ENCODE measurements at regions not wholly inside any gene's neighbourhood (a gene's known extent, or its start where the extent isn't known, plus 50 kb on each side); places are given as distances from the start of the nearest gene placed in this dataset.

DNA sequence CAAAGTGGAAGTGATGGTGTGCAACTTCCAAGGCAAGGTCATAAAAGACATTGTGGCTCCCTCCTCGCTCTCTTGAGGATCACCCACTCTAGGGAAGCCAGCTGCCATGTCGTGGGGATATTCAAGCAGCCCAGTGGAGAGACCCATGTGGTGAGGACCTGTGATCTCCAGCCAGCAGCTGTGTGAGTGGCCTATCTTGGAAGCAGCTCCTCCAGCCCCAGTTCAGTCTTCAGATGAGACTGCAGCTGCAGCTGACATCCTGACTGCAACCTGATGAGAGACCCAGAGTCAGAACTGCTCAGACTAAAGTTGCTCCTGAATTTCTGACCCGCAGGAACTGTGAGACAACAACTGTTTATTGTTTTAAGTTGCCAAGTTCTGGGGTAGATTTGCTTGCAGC, 86.4 kb upstream of the GRK3 start:
- TF ChIP-seq, protein P1, sequence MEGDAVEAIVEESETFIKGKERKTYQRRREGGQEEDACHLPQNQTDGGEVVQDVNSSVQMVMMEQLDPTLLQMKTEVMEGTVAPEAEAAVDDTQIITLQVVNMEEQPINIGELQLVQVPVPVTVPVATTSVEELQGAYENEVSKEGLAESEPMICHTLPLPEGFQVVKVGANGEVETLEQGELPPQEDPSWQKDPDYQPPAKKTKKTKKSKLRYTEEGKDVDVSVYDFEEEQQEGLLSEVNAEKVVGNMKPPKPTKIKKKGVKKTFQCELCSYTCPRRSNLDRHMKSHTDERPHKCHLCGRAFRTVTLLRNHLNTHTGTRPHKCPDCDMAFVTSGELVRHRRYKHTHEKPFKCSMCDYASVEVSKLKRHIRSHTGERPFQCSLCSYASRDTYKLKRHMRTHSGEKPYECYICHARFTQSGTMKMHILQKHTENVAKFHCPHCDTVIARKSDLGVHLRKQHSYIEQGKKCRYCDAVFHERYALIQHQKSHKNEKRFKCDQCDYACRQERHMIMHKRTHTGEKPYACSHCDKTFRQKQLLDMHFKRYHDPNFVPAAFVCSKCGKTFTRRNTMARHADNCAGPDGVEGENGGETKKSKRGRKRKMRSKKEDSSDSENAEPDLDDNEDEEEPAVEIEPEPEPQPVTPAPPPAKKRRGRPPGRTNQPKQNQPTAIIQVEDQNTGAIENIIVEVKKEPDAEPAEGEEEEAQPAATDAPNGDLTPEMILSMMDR (IDR thresholded peaks at IDR 0.05; ENCODE audit: low read depth, low read length, poor library complexity, severe bottlenecking) = no peak
- no peak for TF ChIP-seq EZH2phosphoT487 (IDR thresholded peaks at IDR 0.05; ENCODE audit: borderline replicate concordance, low read length)
